Stimulated activated CD8-positive, alpha-beta memory T cell treated with anti-CD3 and anti-CD28 coated beads, Interleukin-7, amount 100 ng/mL, for 48 hours (primary cell): ENCODE measurements at regions not wholly inside any gene's neighbourhood (a gene's known extent, or its start where the extent isn't known, plus 50 kb on each side); places are given as distances from the start of the nearest gene placed in this dataset.
A peak's percentile ranks its signal among the peaks of the same experiment; 100 is the strongest.

ENCODE experiments used
- DNase-seq, 2 donors: peaks; one replicate each; pipeline ENCODE4 v3.0.0-alpha.2; 2020; ENCODE audit warnings: low read depth in 1 of 2; ENCODE audit errors: extremely low read depth in 1 of 2

DNA sequence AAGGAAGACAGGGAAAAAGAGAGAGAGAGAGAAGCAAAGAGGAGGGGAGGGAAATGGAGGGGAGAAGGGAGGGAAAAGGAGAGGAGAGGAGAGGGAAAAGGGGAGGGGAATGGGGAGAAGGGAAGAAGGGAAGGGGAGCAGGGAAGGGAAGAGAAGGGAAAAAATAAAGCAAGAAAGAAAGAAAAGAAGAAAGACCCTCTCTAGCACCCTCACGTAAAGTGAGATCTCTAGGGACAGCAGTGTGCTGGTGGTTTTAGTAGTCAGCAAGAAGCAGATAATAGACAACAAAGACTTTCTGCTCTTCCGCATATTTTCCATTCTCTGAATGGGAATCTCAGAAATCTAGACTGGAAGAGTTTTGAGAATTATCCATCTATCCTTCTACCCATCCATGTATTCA lies 201.8 kb upstream of the RFC3 start:
- DNase-seq: no peak

DNA sequence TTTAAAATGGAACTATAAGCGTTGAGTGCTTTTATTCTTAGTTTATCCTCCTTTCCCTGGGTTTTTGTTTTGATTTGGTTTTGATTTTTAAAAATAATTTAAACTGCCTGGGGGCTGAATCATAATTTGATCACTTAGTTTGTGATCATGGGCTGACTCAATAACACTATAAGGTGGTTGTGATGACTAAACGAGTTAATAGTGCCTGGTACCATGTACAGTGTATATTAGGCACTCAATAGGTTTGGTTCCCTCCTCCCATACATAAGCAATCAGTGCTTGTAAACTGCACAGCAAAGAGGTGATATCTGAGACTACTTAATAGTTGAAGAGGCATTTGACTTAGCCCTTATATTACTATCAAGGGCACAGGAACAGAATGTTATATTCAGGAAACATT lies 200.9 kb upstream of the RFC3 start:
- no peak for DNase-seq

DNA sequence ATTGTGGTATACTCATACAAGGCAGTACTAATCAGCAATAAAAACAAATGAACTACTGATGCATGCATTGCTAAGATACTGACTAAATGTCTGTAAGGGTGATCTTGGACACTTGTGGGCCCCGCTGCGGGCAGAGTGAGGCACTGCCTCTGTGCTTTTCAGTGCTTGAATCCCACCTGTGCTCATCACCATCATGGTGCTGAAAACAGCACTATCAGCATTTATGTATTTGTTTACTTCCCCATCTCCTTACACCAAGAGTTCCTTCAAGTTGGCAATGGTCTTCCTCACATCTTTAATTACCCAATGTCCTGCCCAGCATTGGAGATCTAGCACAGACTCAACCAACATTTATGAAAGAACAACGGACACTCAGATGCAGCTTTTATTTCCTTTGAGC lies 193.7 kb upstream of the RFC3 start:
- no peak for DNase-seq

DNA sequence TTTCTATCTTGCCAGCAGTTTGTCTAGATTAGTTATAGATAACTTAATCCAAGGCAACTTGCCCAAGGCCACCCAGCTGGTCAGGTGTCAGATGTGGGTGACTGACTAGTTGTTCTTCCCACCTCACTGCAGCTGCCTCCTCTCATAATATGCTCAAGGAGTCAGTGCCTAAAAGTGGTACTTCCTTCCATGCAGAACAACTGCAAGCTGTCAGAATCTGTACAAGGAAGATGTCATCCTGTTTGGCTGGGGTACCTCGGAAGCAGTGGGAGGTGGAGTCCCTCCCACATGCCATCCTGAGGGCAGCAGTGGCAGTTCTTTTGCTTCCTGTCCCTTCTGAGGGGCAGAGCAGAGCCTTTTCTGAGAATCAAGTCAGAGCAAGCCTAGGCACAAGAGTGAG lies 193.2 kb upstream of the RFC3 start:
- no peak for DNase-seq

DNA sequence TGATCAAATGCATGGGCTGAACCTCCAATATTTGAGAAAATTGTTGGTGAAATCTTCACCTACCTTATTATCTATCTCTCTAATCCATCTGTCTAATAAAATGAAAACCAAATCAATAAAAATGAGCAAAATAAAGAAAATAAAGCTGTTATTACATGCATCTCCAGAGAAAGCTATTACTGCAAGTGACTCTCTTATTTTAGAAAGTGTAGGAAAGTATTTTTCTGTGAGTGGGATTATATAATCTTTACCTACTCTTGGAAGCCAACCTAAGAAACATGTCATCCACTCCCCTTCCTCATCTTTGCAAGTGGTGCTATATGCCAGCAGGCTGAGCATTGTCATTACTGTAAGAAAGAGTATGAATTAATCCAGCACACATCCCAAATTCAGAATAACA lies 191.5 kb upstream of the RFC3 start:
- no peak for DNase-seq

DNA sequence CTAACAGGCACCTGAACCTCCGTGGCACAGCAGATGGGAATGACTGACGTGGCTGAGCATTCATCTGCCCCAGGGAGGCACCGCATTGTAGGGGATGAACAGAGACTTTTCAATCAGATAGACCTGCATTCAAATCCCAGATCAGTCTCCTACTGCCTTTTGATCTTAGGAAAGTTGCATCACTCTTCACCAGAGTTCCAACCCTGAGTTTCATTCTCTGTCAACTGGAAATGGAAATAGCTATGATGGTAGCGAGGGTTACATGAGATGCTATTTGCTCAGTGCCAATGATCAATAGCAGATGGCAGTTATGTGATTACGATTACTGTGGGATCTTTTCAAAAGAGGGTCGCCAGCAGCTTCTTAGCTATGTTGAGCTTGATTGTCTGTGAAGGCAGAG lies 189.3 kb upstream of the RFC3 start:
- DNase-seq: no peak

DNA sequence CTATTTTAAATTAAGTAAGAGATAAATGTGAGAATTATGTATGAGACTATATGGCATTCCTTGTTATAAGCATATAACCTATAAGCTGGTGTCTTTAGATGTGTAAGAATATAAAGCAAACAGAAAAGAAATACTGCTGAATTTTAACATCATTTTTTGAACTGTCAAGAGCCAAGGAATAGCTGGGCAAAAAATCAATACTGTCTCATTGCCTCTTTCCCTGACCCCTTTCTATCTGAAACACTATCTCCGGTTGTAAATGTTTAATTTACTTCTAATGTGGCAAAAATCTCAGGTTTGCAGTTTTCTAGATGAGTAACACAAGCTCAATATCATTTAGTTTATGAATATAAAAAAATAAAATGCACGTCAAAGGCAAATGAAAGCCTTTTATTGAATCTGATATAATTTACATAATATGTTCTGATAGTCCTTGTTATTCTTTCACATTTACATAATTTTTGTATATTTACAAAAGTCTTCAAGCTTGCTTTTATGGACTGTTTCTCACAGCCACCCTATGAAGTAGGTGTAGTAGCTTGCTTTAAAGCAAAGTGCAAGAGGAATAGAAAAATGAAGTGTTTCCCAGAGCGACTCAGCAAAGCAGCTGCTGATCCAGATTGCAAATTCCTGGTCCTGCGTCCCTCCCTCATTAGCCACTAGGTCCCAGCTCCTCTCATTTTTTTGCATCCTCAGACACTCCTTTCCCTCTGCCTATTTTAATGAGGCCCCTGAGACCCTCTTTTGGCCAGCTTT lies 188.2 kb upstream of the RFC3 start:
- DNase-seq: no peak

DNA sequence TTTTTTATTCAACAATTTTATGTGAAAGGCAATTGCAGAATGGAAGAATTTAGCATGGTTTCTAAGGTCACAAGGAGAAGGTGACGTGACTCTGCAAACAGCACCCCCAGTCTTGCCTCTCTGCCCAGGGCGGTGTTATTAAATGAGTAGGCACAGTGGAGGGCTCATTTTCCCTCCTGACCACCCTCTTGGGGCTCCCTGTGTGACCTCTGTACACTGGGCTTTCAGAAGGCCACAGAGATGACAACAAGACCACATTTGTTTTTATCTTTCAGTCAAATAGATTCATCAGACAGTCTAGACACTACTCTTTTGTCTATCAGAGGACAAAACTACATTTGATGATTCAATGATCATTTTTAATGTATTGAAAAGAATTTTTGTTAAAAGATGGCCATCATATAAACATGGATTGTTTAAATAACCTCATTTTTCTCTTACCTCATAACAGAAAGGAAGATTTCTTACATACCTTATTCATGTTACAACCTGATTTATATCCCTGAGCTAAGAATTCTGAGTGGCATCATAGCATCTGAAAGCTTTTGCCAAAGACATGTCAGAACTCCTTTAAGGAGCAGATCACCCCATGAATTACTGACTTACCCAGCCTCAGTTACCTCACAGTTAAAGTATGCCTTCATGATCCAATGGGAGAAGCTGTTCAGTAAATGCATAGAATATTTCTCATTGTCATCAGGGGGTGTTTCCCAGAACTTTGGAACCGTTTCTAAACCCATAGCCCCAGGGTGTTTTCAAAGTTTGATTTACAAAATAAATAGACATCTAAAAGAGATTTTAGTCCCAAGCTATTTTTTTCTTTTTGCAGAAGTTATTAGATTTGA lies 184.0 kb upstream of the RFC3 start:
- no peak for DNase-seq

DNA sequence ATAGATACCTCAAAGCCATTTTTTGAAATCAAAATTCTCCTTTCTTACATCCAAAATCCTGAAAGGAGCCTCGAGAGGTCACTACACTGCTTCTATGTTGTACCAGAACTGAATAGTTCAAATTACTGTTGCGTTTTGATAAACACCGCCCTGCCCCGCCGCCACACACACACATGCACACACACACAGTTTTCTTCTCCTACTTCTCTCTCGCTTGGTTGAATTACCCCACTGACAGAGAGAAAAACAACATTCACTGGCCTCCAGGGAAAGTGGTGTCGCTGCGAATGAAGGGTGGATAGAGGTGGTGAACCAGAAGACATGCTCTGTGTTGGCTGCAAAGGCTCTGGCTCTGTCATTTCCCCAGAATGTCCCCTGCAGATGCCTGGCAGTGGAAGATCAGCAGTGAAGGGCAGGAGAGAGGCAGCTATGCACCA lies 183.4 kb upstream of the RFC3 start:
- no peak for DNase-seq

DNA sequence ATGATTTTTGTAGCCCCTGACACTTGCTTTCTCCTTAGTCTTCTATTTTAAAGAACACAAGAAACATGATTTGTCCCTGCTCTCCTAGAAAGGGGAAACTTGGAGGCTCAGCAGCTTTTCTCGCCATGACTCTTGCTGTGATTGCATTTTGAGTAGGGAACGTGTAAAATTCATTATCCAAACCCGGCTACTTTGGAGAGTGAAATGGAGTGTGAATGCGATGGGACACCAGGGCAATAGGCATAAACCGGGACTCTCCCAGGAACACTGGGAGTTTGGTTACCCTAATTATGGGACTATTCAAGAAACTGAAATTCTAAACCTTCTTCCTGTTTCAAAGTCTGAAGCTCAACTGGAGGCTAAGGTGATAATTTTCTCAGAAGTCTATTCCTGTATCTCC lies 181.7 kb upstream of the RFC3 start:
- DNase-seq: no peak

DNA sequence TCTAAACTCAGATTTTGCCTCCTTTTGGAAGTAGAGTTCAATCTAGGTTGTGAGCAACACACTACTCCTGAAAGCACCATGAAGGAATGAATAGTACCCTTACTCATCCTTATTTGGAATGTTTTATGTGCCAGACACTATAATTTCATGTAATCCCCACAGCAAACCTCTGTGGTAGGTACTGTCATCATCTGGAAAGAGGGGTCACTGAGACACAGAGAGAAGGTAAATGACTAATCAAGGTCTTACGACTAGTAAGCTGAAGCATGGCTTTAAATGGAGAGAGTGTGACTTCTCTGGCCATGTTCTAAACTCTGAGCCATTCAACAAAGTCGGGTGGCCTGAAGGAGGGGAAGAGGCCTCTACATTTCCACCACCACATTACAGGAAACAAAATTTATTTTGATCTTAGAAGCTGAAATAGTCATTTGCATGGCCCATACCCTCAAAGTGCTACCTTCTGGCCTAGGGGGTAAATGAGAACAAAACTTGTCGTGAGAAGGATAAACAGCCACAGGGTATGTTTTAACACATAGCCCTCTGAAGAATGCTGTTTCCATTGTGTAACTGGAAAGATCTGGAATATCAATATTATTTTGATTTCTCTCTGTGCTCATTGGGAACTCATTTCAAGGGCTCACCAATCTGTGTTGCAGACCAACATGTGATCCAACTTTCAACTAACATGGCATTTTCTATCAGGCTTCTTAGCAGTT lies 180.8 kb upstream of the RFC3 start:
- no peak for DNase-seq

DNA sequence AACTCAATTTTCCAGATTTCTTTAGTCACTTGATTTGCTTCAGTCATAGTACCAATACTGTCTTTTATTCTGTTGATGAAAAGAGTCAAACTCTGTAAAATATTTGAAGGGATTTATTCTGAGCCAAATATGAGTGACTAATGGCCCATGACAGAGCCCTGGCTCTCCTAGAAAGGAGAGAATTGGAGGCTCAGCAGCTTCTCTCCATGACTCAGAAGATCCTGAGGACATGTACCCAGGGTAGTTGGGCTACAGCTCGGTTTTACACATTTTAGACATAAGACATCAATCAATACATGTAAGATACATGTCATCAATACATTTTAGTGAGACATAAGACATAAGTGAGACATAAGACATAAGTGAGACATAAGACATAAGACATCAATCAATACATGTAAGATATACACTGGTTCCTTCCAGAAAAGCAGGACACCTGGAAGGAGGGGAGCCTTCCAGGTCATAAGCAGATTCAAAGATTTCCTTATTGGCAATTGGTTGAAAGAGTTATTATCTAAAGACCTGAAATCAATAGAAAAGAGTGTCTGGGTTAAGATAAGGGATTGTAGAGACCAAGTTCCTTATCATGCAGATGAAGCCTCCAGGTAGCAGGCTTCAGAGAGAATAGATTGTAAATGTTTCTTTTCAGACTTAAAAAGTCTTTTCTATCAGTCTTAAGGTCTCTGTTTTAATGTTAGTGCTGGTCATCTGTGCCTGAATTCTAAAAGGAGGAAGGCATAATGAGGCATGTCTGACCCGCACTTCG lies 179.8 kb upstream of the RFC3 start:
- DNase-seq: no peak

DNA sequence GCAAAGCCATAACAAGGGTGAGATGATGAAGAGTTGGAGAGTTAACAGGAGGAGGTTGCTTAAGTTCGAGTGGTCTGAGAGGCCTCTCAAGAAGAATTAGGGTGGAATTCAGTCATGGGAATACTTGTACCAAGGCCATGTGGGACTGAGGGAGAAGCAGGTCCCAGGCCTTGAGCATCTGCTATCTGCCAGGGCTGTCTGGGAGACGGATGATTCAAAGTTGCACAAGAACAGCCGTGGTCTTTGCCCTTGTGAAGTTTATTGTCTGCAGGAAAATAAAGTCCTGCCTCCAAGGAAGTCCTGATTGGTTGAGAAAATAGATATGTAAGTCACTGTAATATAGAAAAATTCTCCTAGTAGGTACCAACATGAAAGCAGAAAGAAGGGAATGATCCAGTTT lies 178.8 kb upstream of the RFC3 start:
- no peak for DNase-seq

DNA sequence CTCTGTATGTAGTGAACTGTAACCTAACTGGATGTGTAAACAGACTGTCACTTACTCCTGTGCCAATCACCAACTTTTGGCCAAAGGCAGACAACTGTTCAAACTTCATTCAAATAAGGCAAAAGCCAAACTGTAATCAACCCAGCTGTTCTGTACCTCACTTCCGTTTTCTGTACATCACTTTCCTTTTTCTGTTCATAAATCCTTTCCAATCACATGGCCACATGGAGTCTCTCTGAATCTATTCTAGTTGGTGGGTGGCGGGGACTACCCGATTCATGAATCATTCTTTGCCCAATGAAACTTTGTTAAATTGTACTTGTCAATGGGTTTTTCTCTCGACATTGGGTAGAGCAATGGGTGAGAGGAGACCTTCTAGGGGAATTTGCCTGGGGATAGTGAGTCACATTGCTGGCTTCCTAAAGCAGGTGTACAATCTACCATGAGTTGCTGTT lies 178.3 kb upstream of the RFC3 start:
- peak; percentile 16 to 56 for DNase-seq

DNA sequence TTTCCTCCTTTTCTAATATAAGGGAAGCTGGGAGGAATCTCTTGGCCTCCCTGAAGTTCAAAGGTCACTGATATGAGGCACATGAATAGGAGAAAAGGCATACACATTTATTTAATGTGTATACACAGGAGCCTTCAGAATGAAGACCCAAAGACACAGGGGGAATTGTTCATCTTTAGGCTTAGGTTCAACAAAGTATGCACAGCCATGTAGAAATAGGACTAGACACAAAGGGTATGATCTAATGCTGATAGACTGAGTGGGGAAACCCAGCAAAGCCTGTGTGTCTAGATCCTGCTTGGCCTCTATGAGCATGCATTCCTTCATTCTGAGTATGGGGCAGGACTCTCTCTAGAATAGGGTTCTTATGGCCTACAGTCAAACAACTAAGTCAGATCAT lies 177.1 kb upstream of the RFC3 start:
- DNase-seq: no peak

DNA sequence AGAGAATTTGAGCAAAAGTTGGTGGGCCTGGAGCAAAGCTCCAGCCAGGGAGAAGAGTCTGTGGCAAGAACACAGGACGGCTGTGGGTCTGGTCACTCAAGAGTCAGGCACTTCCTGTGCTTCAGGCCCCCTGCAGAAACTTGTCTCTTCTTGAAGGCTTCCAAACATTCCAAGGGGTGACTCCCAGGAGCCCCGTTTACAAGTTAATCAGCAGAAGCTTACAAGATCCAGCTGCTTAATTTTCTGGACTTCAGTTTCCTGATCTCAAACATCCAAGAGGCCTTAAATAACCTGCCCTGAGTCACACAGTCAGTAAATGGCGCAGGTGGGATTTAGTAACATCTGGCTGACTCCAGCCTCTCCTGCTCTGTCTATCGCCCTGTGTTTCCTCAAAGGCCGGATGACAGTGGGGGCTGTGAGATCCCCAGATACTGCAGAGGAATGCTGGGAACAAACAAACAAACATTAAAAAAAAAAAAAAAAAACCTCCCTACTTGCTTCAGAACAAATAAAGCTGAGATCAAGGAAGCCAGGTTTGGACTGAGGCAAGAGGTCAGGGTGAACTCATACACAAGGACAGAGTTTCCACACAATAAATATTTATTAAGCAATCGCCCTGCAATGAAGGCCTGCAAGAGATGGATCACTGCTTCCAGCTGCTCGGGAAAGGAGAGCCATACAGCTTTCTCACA lies 175.4 kb upstream of the RFC3 start:
- DNase-seq: no peak

DNA sequence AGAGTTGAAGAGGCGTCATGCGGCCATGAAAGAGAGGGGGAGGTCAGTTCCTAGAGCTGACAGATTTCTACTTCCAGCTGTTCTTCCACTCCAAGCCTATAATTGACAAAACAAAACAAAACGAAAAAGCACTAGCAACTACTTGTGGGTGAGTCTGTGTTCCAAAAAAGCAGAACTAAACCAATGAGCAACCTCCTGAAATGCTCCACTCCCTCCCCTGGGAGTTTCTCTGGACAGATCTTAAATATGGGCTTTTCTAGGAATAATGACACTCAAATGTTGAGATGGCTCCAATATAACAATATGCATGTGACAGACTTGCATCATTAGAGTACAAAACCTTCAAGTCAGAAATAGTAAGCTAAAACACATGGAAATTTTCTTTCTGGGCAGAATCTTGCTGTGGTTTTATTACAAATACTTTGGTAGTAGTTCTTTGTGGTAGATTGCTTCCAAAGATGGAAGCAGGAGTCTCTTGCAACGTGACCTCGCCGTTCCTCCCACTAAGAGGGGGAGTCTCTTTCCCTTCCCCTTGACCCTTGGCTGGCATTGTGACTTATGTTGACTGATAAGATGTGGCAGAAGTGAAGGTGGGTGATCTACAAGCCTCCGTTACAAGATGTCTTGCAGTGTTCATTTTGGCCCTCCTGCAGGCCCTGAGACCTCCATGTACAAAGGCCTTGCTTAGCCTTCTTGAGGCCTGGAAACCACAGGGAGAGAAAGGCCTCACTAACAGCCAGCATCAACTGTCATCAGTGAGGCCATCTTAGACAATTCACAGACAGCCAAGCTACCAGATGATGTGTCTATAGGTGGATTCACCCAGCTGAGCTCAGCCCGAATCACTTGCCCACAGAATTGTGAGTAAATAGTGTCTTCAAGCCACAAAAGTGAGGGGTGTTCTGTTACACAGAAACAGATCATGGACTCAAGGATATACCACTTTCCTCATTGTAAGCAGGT lies 173.1 kb upstream of the RFC3 start:
- peak in 1 of 2 donors; percentile 22 for DNase-seq

DNA sequence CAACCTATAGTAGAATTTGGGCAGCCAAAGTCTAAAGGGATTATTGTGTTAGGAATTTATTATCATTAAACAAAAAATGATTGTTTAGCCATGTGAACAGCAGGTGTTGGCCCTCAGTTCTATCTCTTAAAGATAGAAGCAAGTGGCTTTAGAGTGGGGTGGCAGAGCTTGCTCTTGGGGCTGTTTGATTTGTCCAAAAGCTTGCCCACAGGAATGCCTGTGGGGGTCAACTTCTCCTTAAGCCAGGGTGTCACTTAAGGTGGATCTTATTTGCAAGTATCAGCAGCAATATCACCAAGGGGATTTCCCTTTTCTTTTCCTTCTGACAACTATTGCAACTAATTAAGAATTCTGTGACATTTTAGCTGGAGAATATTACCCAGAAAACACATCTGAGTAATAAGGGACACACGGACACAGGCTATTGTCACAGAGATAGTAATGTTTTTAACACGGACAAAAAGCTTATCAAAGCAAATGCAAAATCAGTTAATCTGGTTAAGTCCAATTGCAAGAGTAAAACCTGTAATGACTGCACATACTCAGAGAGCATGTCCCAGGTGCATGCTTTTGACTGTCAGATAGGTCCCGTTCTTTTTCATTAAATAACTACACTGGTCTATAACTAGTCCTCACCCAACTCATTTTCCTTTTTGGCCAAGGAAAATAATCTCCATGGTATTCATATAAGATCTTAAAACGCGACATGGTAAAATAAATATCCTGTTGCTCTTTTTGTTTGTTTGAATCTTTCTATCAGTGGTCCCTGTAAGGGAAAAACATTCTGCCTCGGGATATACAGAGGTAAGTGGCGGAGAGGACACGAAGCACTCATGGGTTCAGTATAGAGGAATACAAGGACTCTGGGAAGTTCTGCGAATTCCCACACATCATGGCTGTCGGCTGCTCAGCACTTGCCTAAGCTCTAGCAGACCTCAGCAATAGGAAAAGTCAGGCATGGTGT lies 172.1 kb upstream of the RFC3 start:
- DNase-seq: no peak
